B cell (primary cell): ENCODE measurements at regions not wholly inside any gene's neighbourhood (a gene's known extent, or its start where the extent isn't known, plus 50 kb on each side); places are given as distances from the start of the nearest gene placed in this dataset.
"Not testable (repeated sequence)": the region's sequence is repeated elsewhere in the genome, so short reads cannot be mapped to it uniquely, and the experiment has no call there.

Experiments used
- ATAC-seq: fragments of 200-7000 bp; cut with Tn5 transposase; one replicate; pipeline ENCODE4 v1.10.0; 2021; ENCODE audit warnings: low read depth, mild to moderate bottlenecking, moderate number of reproducible peaks, moderate library complexity
- CTCF ChIA-PET: fragments of 350-600 bp; sonication (Branson Sonifier 250); formaldehyde crosslinking; loops from one replicate; lab custom pipeline; 2021; ENCODE audit warnings: antibody characterized with exemption, inconsistent platforms; lab: Charles Lee
- POLR2A ChIA-PET: fragments of 350-600 bp; sonication (Branson Sonifier 250); formaldehyde crosslinking; loops from one replicate; lab custom pipeline; 2021; ENCODE audit warnings: antibody characterized with exemption; lab: Charles Lee
- DNase-seq: peaks from one replicate; pipeline ENCODE4 v3.0.0; 2013
- H2AFZ ChIP-seq: 2 replicates; pipeline ENCODE4 v1.6.1; 2012; ENCODE audit warnings: mild to moderate bottlenecking, low read depth, low read length; ENCODE audit not compliant: insufficient read depth, poor library complexity, severe bottlenecking
- H3K27ac ChIP-seq, 2 donors: 1 replicate in 1 of 2; 2 replicates in 1 of 2; pipeline ENCODE4 v1.5.1; 2012 to 2013; ENCODE audit warnings: low read length in 2 of 2, mild to moderate bottlenecking in 2 of 2, moderate library complexity in 1 of 2
- H3K27me3 ChIP-seq, 4 experiments: fragments of 200-600 bp in 1 of 4; sonication (generic) in 1 of 4; replicated peaks in 1 of 4; 1 replicate in 2 of 4; 2 replicates in 2 of 4; pipeline versions ENCODE4 v1.6.1 to v1.7.0; 2013 to 2016; ENCODE audit warnings: low read length in 3 of 4, mild to moderate bottlenecking in 2 of 4, mixed read lengths in 1 of 4, moderate library complexity in 1 of 4; ENCODE audit not compliant: insufficient read depth in 4 of 4, control insufficient read depth in 3 of 4; ENCODE audit errors: control extremely low read depth in 1 of 4
- H3K36me3 ChIP-seq, 2 experiments: replicated peaks in 1 of 2; 1 replicate in 1 of 2; 2 replicates in 1 of 2; pipeline versions ENCODE4 v1.6.1 to v1.7.1; 2013; ENCODE audit warnings: low read length in 1 of 2; ENCODE audit not compliant: insufficient read depth in 2 of 2, control insufficient read depth in 1 of 2; ENCODE audit errors: control extremely low read depth in 1 of 2, extremely low read depth in 1 of 2
- H3K4me1 ChIP-seq, 2 donors: fragments of 200-600 bp in 1 of 2; sonication (generic) in 1 of 2; 1 replicate in 1 of 2; 2 replicates in 1 of 2; pipeline versions ENCODE4 v1.5.1 to v1.6.1; 2013 to 2017; ENCODE audit warnings: low read length in 2 of 2; ENCODE audit not compliant: control insufficient read depth in 2 of 2, insufficient read depth in 2 of 2
- H3K4me2 ChIP-seq: replicated peaks from 2 replicates; pipeline ENCODE3; 2012; ENCODE audit warnings: mild to moderate bottlenecking, low read depth, low read length; ENCODE audit not compliant: poor library complexity, severe bottlenecking
- H3K4me3 ChIP-seq, 5 experiments: fragments of 200-600 bp in 1 of 5; sonication (generic) in 1 of 5; 1 replicate in 3 of 5; 2 replicates in 2 of 5; pipeline versions ENCODE4 v1.5.1 to v1.7.0; 2011 to 2016; ENCODE audit warnings: low read length in 4 of 5, mild to moderate bottlenecking in 4 of 5, low read depth in 2 of 5, control low read depth in 1 of 5, moderate library complexity in 1 of 5; ENCODE audit not compliant: insufficient read depth in 1 of 5; ENCODE audit errors: control extremely low read depth in 1 of 5, extremely low read depth in 1 of 5
- H3K79me2 ChIP-seq: fragments of 200-600 bp; sonication (generic); one replicate; pipeline ENCODE4 v1.6.0; 2016; ENCODE audit warnings: low read length; ENCODE audit not compliant: control insufficient read depth, insufficient read depth
- H3K9ac ChIP-seq: fragments of 200-600 bp; sonication (generic); 2 replicates; pipeline ENCODE4 v1.6.1; 2017; ENCODE audit warnings: mild to moderate bottlenecking, low read length, moderate library complexity
- H3K9me3 ChIP-seq, 3 donors: one replicate each; pipeline versions ENCODE4 v1.6.1 to v1.7.1; 2013; ENCODE audit warnings: low read length in 2 of 3; ENCODE audit not compliant: control insufficient read depth in 2 of 3, insufficient read depth in 1 of 3; ENCODE audit errors: control extremely low read depth in 1 of 3
- H4K20me1 ChIP-seq: 2 replicates; pipeline ENCODE4 v1.6.0; 2012; ENCODE audit warnings: mild to moderate bottlenecking, low read length; ENCODE audit not compliant: insufficient read depth, control insufficient read depth, poor library complexity, severe bottlenecking
- H3K27ac Mint-ChIP-seq: one replicate; pipeline ENCODE4 v1.8.0; 2021; ENCODE audit warnings: mixed read lengths
- H3K27me3 Mint-ChIP-seq: one replicate; pipeline ENCODE4 v1.8.0; 2021; ENCODE audit warnings: mixed read lengths
- H3K4me1 Mint-ChIP-seq: one replicate; pipeline ENCODE4 v1.8.0; 2021; ENCODE audit warnings: mixed read lengths
- H3K4me3 Mint-ChIP-seq: one replicate; pipeline ENCODE4 v1.8.0; 2021; ENCODE audit warnings: mixed read lengths
- H3K9me3 Mint-ChIP-seq: one replicate; pipeline ENCODE4 v1.8.0; 2022; ENCODE audit warnings: mixed read lengths; ENCODE audit not compliant: insufficient read depth
- CTCF ChIP-seq: fragments of 200-600 bp; IDR thresholded peaks from one replicate; pipeline ENCODE4 v1.8.0; 2022; ENCODE audit warnings: antibody characterized with exemption, mild to moderate bottlenecking
- EZH2 ChIP-seq: IDR thresholded peaks from 2 replicates; pipeline ENCODE4 v1.6.1; 2012; ENCODE audit warnings: borderline replicate concordance, low read depth, mild to moderate bottlenecking, moderate library complexity, low read length; ENCODE audit not compliant: insufficient read depth, poor library complexity, severe bottlenecking
- WGBS: methylation state at CpG from one replicate; pipeline ENCODE4 v1.1.5; 2013; ENCODE audit warnings: missing lambda C conversion rate; ENCODE audit not compliant: insufficient coverage; 5-methylcytosine and 5-hydroxymethylcytosine counted together
- intact Hi-C: fragments of 100-400 bp; cut with micrococcal nuclease; formaldehyde crosslinking; loops from one replicate; pipeline ENCODE4 v1.10.0; 2022

- ChIA-PET CTCF (no interaction called here), POLR2A (no interaction called here)
- TF ChIP-seq CTCF: no peak
- no peak for TF ChIP-seq EZH2
- Mint-ChIP-seq H3K27ac (no peak overlapping the region), H3K4me1 (no peaks in the 10 kb centered on the region), H3K4me3 (no peak overlapping the region), H3K27me3 (no peaks in the 10 kb centered on the region), H3K9me3 (peaks cover 3% of the 10 kb centered on the region)
- H2AFZ ChIP-seq: no peak overlapping the region
- no peaks in the 10 kb centered on the region for H3K79me2 ChIP-seq
- 93% methylated on average over 2 of the region's 5 CpGs for WGBS
- H3K4me2 ChIP-seq: no peak overlapping the region
- H3K4me3 ChIP-seq: no peak overlapping the region
- no peaks in the 10 kb centered on the region for H3K27me3 ChIP-seq
- no peaks in the 10 kb centered on the region for H3K9me3 ChIP-seq
- no peaks in the 10 kb centered on the region for H4K20me1 ChIP-seq
- no peaks in the 10 kb centered on the region for H3K4me1 ChIP-seq
- DNase-seq: no peak
- H3K36me3 ChIP-seq: no peaks in the 10 kb centered on the region
- no peak overlapping the region for H3K27ac ChIP-seq
- no peak for ATAC-seq
- no peak overlapping the region for H3K9ac ChIP-seq
- intact Hi-C loops: no loop called here
Observed at GRCh38 chr3:176609361-176609760, 587.9 kb downstream of the TBL1XR1 start.

GRCh38 chr3:176605553-176605952, 591.7 kb downstream of the TBL1XR1 start:
- H3K36me3 ChIP-seq, H3K9me3 ChIP-seq, H3K4me2 ChIP-seq, H3K9me3 Mint-ChIP-seq, intact Hi-C loops, H3K27ac Mint-ChIP-seq, H3K27ac ChIP-seq, H3K27me3 ChIP-seq, CTCF ChIA-PET, H3K27me3 Mint-ChIP-seq, DNase-seq, H3K9ac ChIP-seq, POLR2A ChIA-PET, H3K4me3 ChIP-seq, H3K79me2 ChIP-seq, H3K4me3 Mint-ChIP-seq, H2AFZ ChIP-seq, H4K20me1 ChIP-seq, H3K4me1 Mint-ChIP-seq, H3K4me1 ChIP-seq, ATAC-seq: not testable (repeated sequence)
- 100% methylated on average over 1 of the region's 2 CpGs for WGBS
